SU-DHL-6 (cell line): ENCODE measurements at regions not wholly inside any gene's neighbourhood (a gene's known extent, or its start where the extent isn't known, plus 50 kb on each side); places are given as distances from the start of the nearest gene placed in this dataset.

Source experiments
- H2AFZ ChIP-seq: fragments of 200-600 bp; sonication (generic); 2 replicates; pipeline ENCODE4 v1.6.1; 2014; ENCODE audit warnings: low read depth, mild to moderate bottlenecking, moderate library complexity, mixed read lengths, antibody characterized with exemption, low read length; ENCODE audit not compliant: severe bottlenecking
- H3F3A ChIP-seq: fragments of 200-600 bp; shearing (Covaris generic); 2 replicates; pipeline ENCODE4 v1.6.0; 2016; ENCODE audit warnings: antibody characterized with exemption, mild to moderate bottlenecking; ENCODE audit not compliant: insufficient read depth
- H3K27ac ChIP-seq: fragments of 200-600 bp; sonication (generic); 2 replicates; pipeline ENCODE4 v1.5.1; 2016; ENCODE audit warnings: low read depth, mild to moderate bottlenecking, low read length, moderate library complexity, mixed read lengths
- H3K27me3 ChIP-seq: fragments of 200-600 bp; sonication (generic), shearing (Covaris generic); 2 replicates; pipeline ENCODE4 v1.6.0; 2014; ENCODE audit warnings: mild to moderate bottlenecking, low read length
- H3K36me3 ChIP-seq: fragments of 200-600 bp; sonication (generic); 2 replicates; pipeline ENCODE4 v1.6.1; 2014; ENCODE audit warnings: mild to moderate bottlenecking, low read length, mixed read lengths
- H3K4me2 ChIP-seq: fragments of 300-600, 200-600 bp; shearing (Covaris generic), sonication (generic); 2 replicates; pipeline ENCODE4 v1.6.0; 2014; ENCODE audit warnings: low read length, low read depth, mild to moderate bottlenecking; ENCODE audit not compliant: poor library complexity, severe bottlenecking
- H3K4me3 ChIP-seq: fragments of 200-600 bp; sonication (generic); 2 replicates; pipeline ENCODE4 v1.5.1; 2014; ENCODE audit warnings: antibody characterized with exemption, low read length, mild to moderate bottlenecking, mixed read lengths; ENCODE audit not compliant: insufficient read depth, poor library complexity, severe bottlenecking
- H3K79me2 ChIP-seq: fragments of 200-600 bp; sonication (generic); 2 replicates; pipeline ENCODE4 v1.6.1; 2014; ENCODE audit warnings: mild to moderate bottlenecking, low read length, moderate library complexity; ENCODE audit not compliant: insufficient read depth
- H3K9ac ChIP-seq: fragments of 200-600 bp; sonication (generic); 2 replicates; pipeline ENCODE4 v1.7.0; 2014; ENCODE audit warnings: mild to moderate bottlenecking, low read length
- H3K9me2 ChIP-seq: fragments of 200-600 bp; sonication (generic); replicated peaks from 2 replicates; pipeline ENCODE4 v1.6.1; 2014; ENCODE audit warnings: low read length; ENCODE audit not compliant: insufficient read depth
- H3K9me3 ChIP-seq: fragments of 200-600 bp; sonication (generic); 2 replicates; pipeline ENCODE4 v1.6.1; 2014; ENCODE audit warnings: low read length, mixed read lengths; ENCODE audit not compliant: insufficient read depth
- H4K20me1 ChIP-seq: fragments of 200-600 bp; sonication (generic); 2 replicates; pipeline ENCODE4 v1.6.1; 2014; ENCODE audit warnings: low read depth, mild to moderate bottlenecking, antibody characterized with exemption, low read length, moderate library complexity, mixed read lengths
- CTCF ChIP-seq: fragments of 200-600 bp; sonication (generic); IDR thresholded peaks from one replicate; pipeline ENCODE4 v1.5.1; 2017; ENCODE audit warnings: antibody characterized with exemption, mild to moderate bottlenecking, low read length, moderate library complexity; ENCODE audit not compliant: insufficient read depth, poor library complexity, severe bottlenecking
- EZH2phosphoT487 ChIP-seq: fragments of 200-600 bp; sonication (generic), shearing (Covaris generic); conservative IDR thresholded peaks from 2 replicates; pipeline ENCODE4 v1.6.1; 2018; ENCODE audit warnings: mild to moderate bottlenecking, antibody characterized with exemption, low read length, moderate library complexity, mixed read lengths

GRCh38 chr20:11861479-11861878 lies 56.2 kb upstream of the BTBD3 start:
- no peaks in the 10 kb centered on the region for H3K79me2 ChIP-seq
- no peak overlapping the region for H3K4me3 ChIP-seq
- H3K9me2 ChIP-seq, result no peaks in the 10 kb centered on the region
- no peaks in the 10 kb centered on the region for H3K36me3 ChIP-seq
- no peak overlapping the region for H3K4me2 ChIP-seq
- no peaks in the 10 kb centered on the region for H3K27me3 ChIP-seq
- H3K9ac ChIP-seq, result no peak overlapping the region
- no peaks in the 10 kb centered on the region for H3K9me3 ChIP-seq
- no peak overlapping the region for H3K27ac ChIP-seq
- no peaks in the 10 kb centered on the region for H4K20me1 ChIP-seq
- TF ChIP-seq EZH2phosphoT487 (no peak), CTCF (no peak)
- H2AFZ ChIP-seq, result no peak overlapping the region
- H3F3A ChIP-seq, result no peaks in the 10 kb centered on the region

- no peaks in the 10 kb centered on the region for H3F3A ChIP-seq
- H4K20me1 ChIP-seq, result no peaks in the 10 kb centered on the region
- no peaks in the 10 kb centered on the region for H3K79me2 ChIP-seq
- H3K9me3 ChIP-seq, result no peaks in the 10 kb centered on the region
- H3K36me3 ChIP-seq, result no peaks in the 10 kb centered on the region
- no peak overlapping the region for H2AFZ ChIP-seq
- H3K9ac ChIP-seq, result no peak overlapping the region
- H3K27ac ChIP-seq, result no peak overlapping the region
- no peaks in the 10 kb centered on the region for H3K9me2 ChIP-seq
- TF ChIP-seq CTCF (no peak), EZH2phosphoT487 (no peak)
- no peaks in the 10 kb centered on the region for H3K27me3 ChIP-seq
- no peak overlapping the region for H3K4me3 ChIP-seq
- H3K4me2 ChIP-seq, result no peak overlapping the region
Measured at GRCh38 chr20:11867291-11867919, 50.3 kb upstream of the BTBD3 start.
